H1 (cell line): ENCODE measurements at regions not wholly inside any gene's neighbourhood (a gene's known extent, or its start where the extent isn't known, plus 50 kb on each side); places are given as distances from the start of the nearest gene placed in this dataset.

Experiments used
- CTCF ChIA-PET: fragments of 300-600 bp; sonication (Branson Sonifier 250); formaldehyde crosslinking; loops from one replicate; lab custom pipeline; 2021; ENCODE audit not compliant: partially characterized antibody; lab: Charles Lee
- POLR2A ChIA-PET: fragments of 300-600 bp; sonication (Branson Sonifier 250); formaldehyde crosslinking; loops from one replicate; lab custom pipeline; 2021; ENCODE audit warnings: inconsistent platforms; ENCODE audit not compliant: partially characterized antibody; lab: Charles Lee
- DNase-seq, 2 experiments: peaks; one replicate each; pipeline versions ENCODE4 v3.0.0 to v3.0.0-alpha.2; 2010 to 2022; ENCODE audit warnings: low spot score in 2 of 2, low read depth in 1 of 2, mixed read lengths in 1 of 2
- FAIRE-seq: peaks from 2 replicates; lab custom pipeline; 2011; peaks lifted over from hg19 to GRCh38; lab: Jason Lieb, UNC
- H2AFZ ChIP-seq: 2 replicates; pipeline ENCODE4 v1.8.1; 2012; ENCODE audit warnings: low read length, inconsistent platforms
- H2AK5ac ChIP-seq: 2 replicates; pipeline ENCODE4 v1.6.1; 2013; ENCODE audit warnings: low read depth, low read length
- H2BK120ac ChIP-seq: replicated peaks from 2 replicates; pipeline ENCODE3; 2013; ENCODE audit warnings: low read depth, low read length, inconsistent platforms
- H2BK12ac ChIP-seq: 2 replicates; pipeline ENCODE4 v1.6.1; 2013; ENCODE audit warnings: low read depth, low read length
- H2BK15ac ChIP-seq: 2 replicates; pipeline ENCODE4 v1.6.1; 2013; ENCODE audit warnings: low read length
- H2BK20ac ChIP-seq: 2 replicates; pipeline ENCODE4 v1.6.1; 2013; ENCODE audit warnings: low read length
- H2BK5ac ChIP-seq: 2 replicates; pipeline ENCODE4 v1.6.1; 2013; ENCODE audit warnings: low read depth, low read length
- H3K14ac ChIP-seq: 2 replicates; pipeline ENCODE4 v1.6.1; 2013; ENCODE audit warnings: inconsistent platforms; ENCODE audit not compliant: insufficient read length
- H3K18ac ChIP-seq: 2 replicates; pipeline ENCODE4 v1.6.1; 2013; ENCODE audit warnings: low read length; ENCODE audit errors: extremely low read depth
- H3K23ac ChIP-seq: 2 replicates; pipeline ENCODE4 v1.6.1; 2013; ENCODE audit warnings: inconsistent platforms; ENCODE audit not compliant: insufficient read length
- H3K23me2 ChIP-seq: 2 replicates; pipeline ENCODE4 v1.6.1; 2013; ENCODE audit warnings: low read depth, low read length
- H3K27ac ChIP-seq: 2 replicates; pipeline ENCODE4 v1.6.1; 2011; ENCODE audit warnings: low read depth, low read length, inconsistent platforms
- H3K27me3 ChIP-seq, 4 experiments: replicated peaks in 1 of 4; 1 replicate in 1 of 4; 2 replicates in 3 of 4; pipeline versions ENCODE4 v1.6.1 to v1.8.1; 2011 to 2013; ENCODE audit warnings: low read length in 3 of 4, mild to moderate bottlenecking in 3 of 4, inconsistent platforms in 2 of 4, mixed read lengths in 2 of 4, moderate library complexity in 1 of 4; ENCODE audit not compliant: control insufficient read depth in 3 of 4, insufficient read depth in 3 of 4; ENCODE audit errors: extremely low read depth in 1 of 4
- H3K36me3 ChIP-seq, 4 experiments: 2 replicates each; pipeline versions ENCODE4 v1.6.1 to v1.8.1; 2011 to 2013; ENCODE audit warnings: mild to moderate bottlenecking in 4 of 4, low read length in 3 of 4, moderate library complexity in 2 of 4, control low read depth in 1 of 4, inconsistent platforms in 1 of 4; ENCODE audit not compliant: insufficient read depth in 4 of 4, control insufficient read depth in 2 of 4
- H3K4ac ChIP-seq: replicated peaks from 2 replicates; pipeline ENCODE3; 2013; ENCODE audit warnings: low read length, low read depth, mixed read lengths, inconsistent platforms; ENCODE audit not compliant: insufficient read length
- H3K4me1 ChIP-seq, 4 experiments: replicated peaks in 1 of 4; 1 replicate in 1 of 4; 2 replicates in 3 of 4; pipeline versions ENCODE4 v1.6.1 to v1.8.1; 2011 to 2013; ENCODE audit warnings: low read length in 3 of 4, inconsistent platforms in 2 of 4, mixed read lengths in 1 of 4; ENCODE audit not compliant: insufficient read depth in 4 of 4, control insufficient read depth in 3 of 4
- H3K4me2 ChIP-seq, 2 experiments: 2 replicates each; pipeline versions ENCODE4 v1.6.1 to v1.8.1; 2011 to 2013; ENCODE audit warnings: low read depth in 2 of 2, low read length in 2 of 2, control low read depth in 1 of 2, inconsistent platforms in 1 of 2, mild to moderate bottlenecking in 1 of 2; ENCODE audit not compliant: insufficient read depth in 1 of 2
- H3K4me3 ChIP-seq, 4 experiments: fragments of 200-600, 300-600 bp in 1 of 4; sonication (generic), shearing (Covaris generic), sonication (Bioruptor Twin) in 1 of 4; 2 replicates each; pipeline versions ENCODE4 v1.5.1 to v1.8.1; 2011 to 2016; ENCODE audit warnings: low read length in 4 of 4, low read depth in 3 of 4, control low read depth in 2 of 4, inconsistent platforms in 2 of 4, mild to moderate bottlenecking in 2 of 4, mixed read lengths in 1 of 4, moderate library complexity in 1 of 4; ENCODE audit not compliant: insufficient read depth in 2 of 4; ENCODE audit errors: extremely low read depth in 1 of 4
- H3K56ac ChIP-seq: replicated peaks from 2 replicates; pipeline ENCODE3; 2013; ENCODE audit warnings: low read depth, mild to moderate bottlenecking, mixed read lengths, low read length, inconsistent platforms; ENCODE audit not compliant: insufficient read length
- H3K79me1 ChIP-seq: 2 replicates; pipeline ENCODE4 v1.6.1; 2013; ENCODE audit warnings: low read depth, low read length, control low read depth
- H3K79me2 ChIP-seq, 2 experiments: 2 replicates each; pipeline versions ENCODE4 v1.6.1 to v1.8.1; 2012 to 2013; ENCODE audit warnings: low read length in 2 of 2, mild to moderate bottlenecking in 2 of 2, inconsistent platforms in 1 of 2; ENCODE audit not compliant: insufficient read depth in 2 of 2, control insufficient read depth in 1 of 2
- H3K9ac ChIP-seq, 4 experiments: replicated peaks in 1 of 4; 1 replicate in 1 of 4; 2 replicates in 3 of 4; pipeline versions ENCODE4 v1.6.1 to v1.8.1; 2011 to 2013; ENCODE audit warnings: low read depth in 3 of 4, low read length in 3 of 4, control low read depth in 2 of 4, mild to moderate bottlenecking in 2 of 4, moderate library complexity in 2 of 4, inconsistent platforms in 1 of 4; ENCODE audit errors: extremely low read depth in 1 of 4
- H3K9me3 ChIP-seq, 2 experiments: 2 replicates each; pipeline versions ENCODE4 v1.6.1 to v1.8.1; 2012 to 2013; ENCODE audit warnings: mild to moderate bottlenecking in 2 of 2, moderate library complexity in 2 of 2, control low read depth in 1 of 2, inconsistent platforms in 1 of 2, low read depth in 1 of 2, low read length in 1 of 2, mixed read lengths in 1 of 2; ENCODE audit not compliant: insufficient read depth in 2 of 2
- H4K20me1 ChIP-seq, 2 experiments: replicated peaks in 1 of 2; 2 replicates each; pipeline versions ENCODE3 to v1.8.1; 2011 to 2013; ENCODE audit warnings: inconsistent platforms in 2 of 2, low read length in 2 of 2, mild to moderate bottlenecking in 1 of 2; ENCODE audit not compliant: insufficient read depth in 2 of 2, control insufficient read depth in 1 of 2
- H4K5ac ChIP-seq: 2 replicates; pipeline ENCODE4 v1.6.1; 2013; ENCODE audit warnings: low read length, low read depth, mixed read lengths, inconsistent platforms; ENCODE audit not compliant: insufficient read length
- H4K8ac ChIP-seq: 2 replicates; pipeline ENCODE4 v1.8.0; 2013; ENCODE audit warnings: mild to moderate bottlenecking, moderate library complexity, low read length, inconsistent platforms; ENCODE audit not compliant: insufficient read depth; ENCODE audit errors: extremely low read depth
- H4K91ac ChIP-seq: replicated peaks from 2 replicates; pipeline ENCODE3; 2013; ENCODE audit warnings: low read length, mixed read lengths, inconsistent platforms; ENCODE audit not compliant: insufficient read length
- PHF8 ChIP-seq: fragments of 200-600 bp; sonication (generic); conservative IDR thresholded peaks from 2 replicates; pipeline ENCODE4 v1.7.1; 2012; ENCODE audit warnings: low read depth, mild to moderate bottlenecking, inconsistent platforms, low read length, moderate library complexity
- POU5F1 ChIP-seq: IDR thresholded peaks from 2 replicates; pipeline ENCODE4 v1.6.1; 2011; ENCODE audit warnings: low read depth, mild to moderate bottlenecking, low read length, moderate library complexity
- RAD21 ChIP-seq, 2 experiments: IDR thresholded peaks in 1 of 2; conservative IDR thresholded peaks in 1 of 2; 2 replicates each; pipeline ENCODE4 v1.6.1; 2011; ENCODE audit warnings: low read depth in 2 of 2, low read length in 2 of 2, improper control_type of control experiment in 1 of 2, inconsistent platforms in 1 of 2, mild to moderate bottlenecking in 1 of 2, moderate library complexity in 1 of 2
- SP2 ChIP-seq: IDR thresholded peaks from 2 replicates; pipeline ENCODE4 v1.6.1; 2012; ENCODE audit warnings: mild to moderate bottlenecking, low read length, inconsistent platforms
- TBP ChIP-seq: IDR thresholded peaks from 2 replicates; pipeline ENCODE4 v1.6.1; 2011; ENCODE audit warnings: low read depth, low read length, improper control_type of control experiment
- TCF12 ChIP-seq: IDR thresholded peaks from 2 replicates; pipeline ENCODE4 v1.6.1; 2011; ENCODE audit warnings: low read depth, mild to moderate bottlenecking, low read length
- YY1 ChIP-seq: IDR thresholded peaks from 2 replicates; pipeline ENCODE4 v1.6.1; 2011; ENCODE audit warnings: low read depth, mild to moderate bottlenecking, low read length
- WGBS, 2 experiments: shearing (Covaris generic) in 1 of 2; methylation state at CpG; one replicate each; pipeline versions ENCODE4 v1.1.6 to v1.1.7; 2013 to 2015; ENCODE audit warnings: low lambda C conversion rate in 2 of 2, mixed read lengths in 2 of 2, inconsistent platforms in 1 of 2, low coverage in 1 of 2, missing lambda C conversion rate in 1 of 2; ENCODE audit not compliant: insufficient replicate concordance in 2 of 2, insufficient coverage in 1 of 2, insufficient read length in 1 of 2; ENCODE audit errors: extremely low coverage in 1 of 2, missing lambda C conversion rate in 1 of 2; 5-methylcytosine and 5-hydroxymethylcytosine counted together
- TF ChIP-seq, protein P1 (sequence below): IDR thresholded peaks from 2 replicates; pipeline ENCODE4 v1.6.1; 2011; ENCODE audit warnings: low read depth, mild to moderate bottlenecking, low read length; ENCODE audit not compliant: insufficient read depth

DNA sequence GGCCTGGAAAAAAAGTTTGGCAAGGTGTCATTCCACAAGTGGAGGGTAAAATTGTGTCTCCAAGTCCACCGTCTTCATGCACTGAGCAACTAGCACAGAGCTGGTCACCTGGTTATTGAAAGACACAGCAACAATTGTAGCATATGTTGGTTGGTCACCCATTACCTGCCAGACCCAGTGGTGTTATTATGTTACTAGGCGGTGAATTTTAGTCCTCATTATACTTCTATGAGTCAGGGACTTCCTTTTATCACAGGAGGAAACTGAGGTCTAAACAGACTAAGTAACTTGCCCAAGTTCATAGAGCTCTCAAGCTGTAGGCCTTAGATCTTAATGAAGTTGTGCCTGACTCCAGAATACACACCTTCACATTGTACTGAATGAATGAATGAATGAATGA, 94.9 kb upstream of the VANGL1 start:
- H3K9me3 ChIP-seq = no peaks in the 10 kb centered on the region
- H2BK12ac ChIP-seq = no peak overlapping the region
- H3K79me1 ChIP-seq = no peaks in the 10 kb centered on the region
- FAIRE-seq (no peak), DNase-seq (no peak)
- no peak overlapping the region for H4K91ac ChIP-seq
- H2AK5ac ChIP-seq = 0 out of 2 replicates have a peak overlapping the region, but pooled peaks have one; percentile 0
- H2BK5ac ChIP-seq = no peak overlapping the region
- no peaks in the 10 kb centered on the region for H4K20me1 ChIP-seq
- H3K36me3 ChIP-seq = no peaks in the 10 kb centered on the region
- no peak overlapping the region for H3K23ac ChIP-seq
- H3K56ac ChIP-seq = no peak overlapping the region
- 81% methylated on average over 2 of the region's 2 CpGs; no CpG with 5 or more reads in 1 of the 2 experiments for WGBS, 2 experiments
- no peaks in the 10 kb centered on the region for H3K23me2 ChIP-seq
- H3K4me2 ChIP-seq = no peak overlapping the region
- H3K79me2 ChIP-seq = no peaks in the 10 kb centered on the region
- no peak overlapping the region for H3K9ac ChIP-seq
- CTCF ChIA-PET = interaction anchor here (0.5 to 2.1 kb wide), 8 partner anchors 18 to 494 kb away, joined by 3 to 8 read pairs (median 4); no protein-coding TSS in a partner anchor
- no peak overlapping the region for H4K5ac ChIP-seq
- no peak overlapping the region for H3K4me3 ChIP-seq
- no peak overlapping the region for H2BK15ac ChIP-seq
- no peak overlapping the region for H3K27ac ChIP-seq
- no peak overlapping the region for H3K18ac ChIP-seq
- H3K4ac ChIP-seq = no peak overlapping the region
- no peak overlapping the region for H2BK120ac ChIP-seq
- POLR2A ChIA-PET = no interaction called here
- peaks cover 0 to 10% (median 4%) of the 10 kb centered on the region in 4 experiments; a peak in 5 of 7 replicates for H3K4me1 ChIP-seq
- H2AFZ ChIP-seq = no peak overlapping the region
- no peaks in the 10 kb centered on the region for H3K27me3 ChIP-seq
- H4K8ac ChIP-seq = no peak overlapping the region
- H2BK20ac ChIP-seq = no peak overlapping the region
- H3K14ac ChIP-seq = no peak overlapping the region
- TF ChIP-seq PHF8 (no peak), SP2 (no peak), YY1 (no peak), TBP (no peak), RAD21 (IDR thresholded peaks at IDR 0.05 in 1 of 2, conservative IDR thresholded peaks at IDR 0.05 in 1 of 2; ENCODE audit: low read depth in 2 of 2, low read length in 2 of 2) (no peak), POU5F1 (no peak), TCF12 (no peak)
- TF ChIP-seq, protein P1, sequence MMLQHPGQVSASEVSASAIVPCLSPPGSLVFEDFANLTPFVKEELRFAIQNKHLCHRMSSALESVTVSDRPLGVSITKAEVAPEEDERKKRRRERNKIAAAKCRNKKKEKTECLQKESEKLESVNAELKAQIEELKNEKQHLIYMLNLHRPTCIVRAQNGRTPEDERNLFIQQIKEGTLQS = no peak
